KMS-11 (cell line): ENCODE measurements at regions not wholly inside any gene's neighbourhood (a gene's known extent, or its start where the extent isn't known, plus 50 kb on each side); places are given as distances from the start of the nearest gene placed in this dataset.

Experiments
- H2AFZ ChIP-seq: fragments of 200-600 bp; sonication (generic); 2 replicates; pipeline ENCODE4 v1.6.1; 2016; ENCODE audit warnings: antibody characterized with exemption, mixed run types, low read depth
- H3K27ac ChIP-seq: fragments of 200-600 bp; sonication (generic); 2 replicates; pipeline ENCODE4 v1.6.1; 2016; ENCODE audit warnings: mild to moderate bottlenecking, mixed run types
- H3K27me3 ChIP-seq: fragments of 200-600 bp; sonication (generic); 2 replicates; pipeline ENCODE4 v1.6.1; 2017; ENCODE audit warnings: mild to moderate bottlenecking, low read depth, mixed run types, moderate library complexity; ENCODE audit not compliant: insufficient read depth
- H3K36me3 ChIP-seq: fragments of 200-600 bp; sonication (generic); 2 replicates; pipeline ENCODE4 v1.6.1; 2017; ENCODE audit warnings: mild to moderate bottlenecking, mixed run types; ENCODE audit not compliant: insufficient read depth
- H3K4me1 ChIP-seq: fragments of 200-600 bp; sonication (generic); 2 replicates; pipeline ENCODE4 v1.6.1; 2016; ENCODE audit warnings: mild to moderate bottlenecking, low read depth, mixed run types; ENCODE audit not compliant: poor library complexity, severe bottlenecking
- H3K4me2 ChIP-seq: fragments of 200-600 bp; sonication (generic); 2 replicates; pipeline ENCODE4 v1.7.0; 2016; ENCODE audit warnings: mild to moderate bottlenecking, mixed run types
- H3K4me3 ChIP-seq: fragments of 200-600 bp; sonication (generic); IDR thresholded peaks from 2 replicates; pipeline ENCODE4 v1.6.1; 2017; ENCODE audit warnings: low read depth, low read length, mixed read lengths; ENCODE audit not compliant: insufficient read depth
- H3K79me2 ChIP-seq: fragments of 200-600 bp; sonication (generic); 2 replicates; pipeline ENCODE4 v1.6.1; 2016; ENCODE audit warnings: low read depth, mixed run types; ENCODE audit not compliant: insufficient read depth
- H3K9ac ChIP-seq: fragments of 200-600 bp; sonication (generic); 2 replicates; pipeline ENCODE4 v1.6.1; 2016; ENCODE audit warnings: mild to moderate bottlenecking, mixed run types
- H4K20me1 ChIP-seq: fragments of 200-600 bp; sonication (generic); 2 replicates; pipeline ENCODE4 v1.6.1; 2016; ENCODE audit warnings: mild to moderate bottlenecking, mixed run types; ENCODE audit not compliant: insufficient read depth
- CTCF ChIP-seq: fragments of 200-600 bp; sonication (generic); conservative IDR thresholded peaks from 2 replicates; pipeline ENCODE4 v1.6.1; 2017; ENCODE audit warnings: low read depth, mild to moderate bottlenecking, antibody characterized with exemption, low read length, moderate library complexity, mixed read lengths

GRCh38 chr6:140289186-140289585, 914.7 kb upstream of the CITED2 start:
- Histone ChIP-seq H3K79me2 (no peaks in the 10 kb centered on the region), H2AFZ (no peak overlapping the region), H3K4me1 (no peaks in the 10 kb centered on the region), H3K4me3 (no peak overlapping the region), H4K20me1 (no peaks in the 10 kb centered on the region), H3K36me3 (no peaks in the 10 kb centered on the region), H3K27ac (no peak overlapping the region), H3K9ac (no peak overlapping the region), H3K4me2 (no peak overlapping the region), H3K27me3 (no peaks in the 10 kb centered on the region)
- TF ChIP-seq CTCF, result no peak

GRCh38 chr6:140285998-140286690, 911.7 kb upstream of the CITED2 start:
- Histone ChIP-seq H3K79me2 (no peaks in the 10 kb centered on the region), H3K4me1 (no peaks in the 10 kb centered on the region), H2AFZ (no peak overlapping the region), H4K20me1 (no peaks in the 10 kb centered on the region), H3K4me3 (no peak overlapping the region), H3K27ac (no peak overlapping the region), H3K27me3 (no peaks in the 10 kb centered on the region), H3K36me3 (no peaks in the 10 kb centered on the region), H3K9ac (no peak overlapping the region), H3K4me2 (no peak overlapping the region)
- no peak for TF ChIP-seq CTCF

GRCh38 chr6:140285471-140285870, 911.0 kb upstream of the CITED2 start:
- H3K27ac ChIP-seq, result no peak overlapping the region
- no peaks in the 10 kb centered on the region for H4K20me1 ChIP-seq
- no peak overlapping the region for H3K4me3 ChIP-seq
- TF ChIP-seq CTCF, result no peak
- no peaks in the 10 kb centered on the region for H3K4me1 ChIP-seq
- H3K27me3 ChIP-seq, result no peaks in the 10 kb centered on the region
- H3K9ac ChIP-seq, result no peak overlapping the region
- H3K36me3 ChIP-seq, result no peaks in the 10 kb centered on the region
- no peak overlapping the region for H2AFZ ChIP-seq
- no peaks in the 10 kb centered on the region for H3K79me2 ChIP-seq
- H3K4me2 ChIP-seq, result no peak overlapping the region

- Histone ChIP-seq H3K27me3 (no peaks in the 10 kb centered on the region), H3K27ac (no peak overlapping the region), H3K9ac (no peak overlapping the region), H3K4me3 (no peak overlapping the region), H4K20me1 (no peaks in the 10 kb centered on the region), H3K36me3 (no peaks in the 10 kb centered on the region), H2AFZ (no peak overlapping the region), H3K79me2 (no peaks in the 10 kb centered on the region), H3K4me2 (no peak overlapping the region), H3K4me1 (no peaks in the 10 kb centered on the region)
- TF ChIP-seq CTCF, result no peak
Measured at GRCh38 chr6:140284871-140285270, 910.4 kb upstream of the CITED2 start.
